Suprapubic skin (tissue), 4 donors: ENCODE measurements at regions not wholly inside any gene's neighbourhood (a gene's known extent, or its start where the extent isn't known, plus 50 kb on each side); places are given as distances from the start of the nearest gene placed in this dataset.

Source experiments
- EP300 ChIP-seq: sonication (generic); formaldehyde crosslinking; IDR thresholded peaks from one replicate; pipeline ENCODE4 v1.6.1; 2017; ENCODE audit warnings: antibody characterized with exemption
- POLR2A ChIP-seq, 2 donors: fragments of 450-650 bp; IDR thresholded peaks; one replicate each; pipeline ENCODE4 v1.6.1; 2017; ENCODE audit warnings: antibody characterized with exemption in 2 of 2, mild to moderate bottlenecking in 2 of 2, moderate library complexity in 2 of 2
- POLR2AphosphoS5 ChIP-seq, 3 donors: sonication (generic); formaldehyde crosslinking; IDR thresholded peaks; one replicate each; pipeline ENCODE4 v1.6.1; 2017; ENCODE audit warnings: antibody characterized with exemption in 3 of 3
- TF ChIP-seq, protein P1 (sequence below), 2 donors: fragments of 200-600 bp in 1 of 2; fragments of 450-650 bp in 1 of 2; sonication (generic) in 1 of 2; IDR thresholded peaks; one replicate each; pipeline ENCODE4 v1.5.1; 2016 to 2019; ENCODE audit warnings: antibody characterized with exemption in 2 of 2, mild to moderate bottlenecking in 1 of 2, moderate library complexity in 1 of 2

DNA sequence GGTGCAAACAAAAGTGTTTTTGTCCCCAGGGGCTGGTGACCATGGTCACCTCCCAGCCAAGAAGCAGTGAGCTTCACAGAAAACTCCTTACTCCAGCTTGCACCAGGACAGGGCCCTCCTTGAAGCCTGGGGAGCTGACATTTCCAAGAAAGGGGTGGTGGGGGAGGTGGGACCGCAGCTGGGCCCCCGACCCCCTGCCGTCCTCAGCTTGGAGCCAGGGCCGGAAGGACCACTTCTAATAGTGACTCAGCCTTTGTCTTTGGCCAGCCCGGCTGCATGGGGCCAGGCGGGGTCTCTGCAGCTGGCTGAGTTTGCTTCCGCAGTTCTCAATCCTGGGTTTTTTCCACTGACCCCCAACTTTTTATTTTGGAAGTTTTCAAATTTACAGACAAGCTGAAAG lies 136.5 kb upstream of the POU3F1 start:
- TF ChIP-seq, protein P1, sequence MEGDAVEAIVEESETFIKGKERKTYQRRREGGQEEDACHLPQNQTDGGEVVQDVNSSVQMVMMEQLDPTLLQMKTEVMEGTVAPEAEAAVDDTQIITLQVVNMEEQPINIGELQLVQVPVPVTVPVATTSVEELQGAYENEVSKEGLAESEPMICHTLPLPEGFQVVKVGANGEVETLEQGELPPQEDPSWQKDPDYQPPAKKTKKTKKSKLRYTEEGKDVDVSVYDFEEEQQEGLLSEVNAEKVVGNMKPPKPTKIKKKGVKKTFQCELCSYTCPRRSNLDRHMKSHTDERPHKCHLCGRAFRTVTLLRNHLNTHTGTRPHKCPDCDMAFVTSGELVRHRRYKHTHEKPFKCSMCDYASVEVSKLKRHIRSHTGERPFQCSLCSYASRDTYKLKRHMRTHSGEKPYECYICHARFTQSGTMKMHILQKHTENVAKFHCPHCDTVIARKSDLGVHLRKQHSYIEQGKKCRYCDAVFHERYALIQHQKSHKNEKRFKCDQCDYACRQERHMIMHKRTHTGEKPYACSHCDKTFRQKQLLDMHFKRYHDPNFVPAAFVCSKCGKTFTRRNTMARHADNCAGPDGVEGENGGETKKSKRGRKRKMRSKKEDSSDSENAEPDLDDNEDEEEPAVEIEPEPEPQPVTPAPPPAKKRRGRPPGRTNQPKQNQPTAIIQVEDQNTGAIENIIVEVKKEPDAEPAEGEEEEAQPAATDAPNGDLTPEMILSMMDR (IDR thresholded peaks at IDR 0.05), result no peak
- TF ChIP-seq POLR2A (IDR thresholded peaks at IDR 0.05), result no peak
- TF ChIP-seq POLR2AphosphoS5 (IDR thresholded peaks at IDR 0.05), result no peak
- no peak for TF ChIP-seq EP300
